GM18526 (cell line): ENCODE measurements at regions not wholly inside any gene's neighbourhood (a gene's known extent, or its start where the extent isn't known, plus 50 kb on each side); places are given as distances from the start of the nearest gene placed in this dataset.

Experiments
- POLR2A ChIP-seq: IDR thresholded peaks from 3 replicates; pipeline ENCODE4 v1.6.1; 2011; ENCODE audit not compliant: insufficient read length; ENCODE audit errors: extremely low read depth

- no peak for TF ChIP-seq POLR2A
Observed at GRCh38 chr6:113182370-113183141, 674.6 kb upstream of the MARCKS start.

GRCh38 chr6:113184291-113184690 lies 672.9 kb upstream of the MARCKS start:
- no peak for TF ChIP-seq POLR2A

GRCh38 chr6:113184736-113185135 lies 672.4 kb upstream of the MARCKS start:
- TF ChIP-seq POLR2A: no peak

GRCh38 chr6:113185299-113185698 lies 671.8 kb upstream of the MARCKS start:
- TF ChIP-seq POLR2A: no peak

GRCh38 chr6:113187661-113188060 lies 669.5 kb upstream of the MARCKS start:
- no peak for TF ChIP-seq POLR2A

GRCh38 chr6:113188962-113189361 lies 668.2 kb upstream of the MARCKS start:
- TF ChIP-seq POLR2A: no peak

- no peak for TF ChIP-seq POLR2A
Observed at GRCh38 chr6:113190170-113190569, 667.0 kb upstream of the MARCKS start.

- TF ChIP-seq POLR2A: no peak
Observed at GRCh38 chr6:113194090-113194489, 663.1 kb upstream of the MARCKS start.

GRCh38 chr6:113202852-113203714 lies 654.1 kb upstream of the MARCKS start:
- TF ChIP-seq POLR2A: no peak

- no peak for TF ChIP-seq POLR2A
Observed at GRCh38 chr6:113203715-113204110, 653.4 kb upstream of the MARCKS start.

GRCh38 chr6:113205553-113205952 lies 651.6 kb upstream of the MARCKS start:
- TF ChIP-seq POLR2A: no peak

GRCh38 chr6:113208726-113209125 lies 648.4 kb upstream of the MARCKS start:
- no peak for TF ChIP-seq POLR2A

GRCh38 chr6:113209315-113209714 lies 647.8 kb upstream of the MARCKS start:
- no peak for TF ChIP-seq POLR2A

GRCh38 chr6:113211170-113211569 lies 646.0 kb upstream of the MARCKS start:
- no peak for TF ChIP-seq POLR2A

GRCh38 chr6:113219783-113220182 lies 637.4 kb upstream of the MARCKS start:
- no peak for TF ChIP-seq POLR2A

GRCh38 chr6:113220832-113221231 lies 636.3 kb upstream of the MARCKS start:
- no peak for TF ChIP-seq POLR2A
